GM19395 (cell line): ENCODE measurements at regions not wholly inside any gene's neighbourhood (a gene's known extent, or its start where the extent isn't known, plus 50 kb on each side); places are given as distances from the start of the nearest gene placed in this dataset.

Source experiments
- ATAC-seq: cut with Tn5 transposase; IDR thresholded peaks from one replicate; pipeline ENCODE4 v1.9.1; 2021; ENCODE audit warnings: mild to moderate bottlenecking, moderate library complexity; ENCODE audit not compliant: unreplicated experiment

GRCh38 chr10:21264271-21264670 is 261.2 kb downstream of the SKIDA1 start:
- ATAC-seq: no peak

- no peak for ATAC-seq
Measured at GRCh38 chr10:21263839-21264238, 261.6 kb downstream of the SKIDA1 start.

- ATAC-seq: no peak
Measured at GRCh38 chr10:21263263-21263803, 262.1 kb downstream of the SKIDA1 start.

GRCh38 chr10:21261842-21262294 is 263.6 kb downstream of the SKIDA1 start:
- ATAC-seq: no peak

GRCh38 chr10:21260506-21261149 is 264.9 kb downstream of the SKIDA1 start:
- no peak for ATAC-seq

- no peak for ATAC-seq
Measured at GRCh38 chr10:21260066-21260465, 265.4 kb downstream of the SKIDA1 start.

GRCh38 chr10:21257919-21258318 is 267.6 kb downstream of the SKIDA1 start:
- ATAC-seq: no peak

GRCh38 chr10:21257191-21257590 is 268.3 kb downstream of the SKIDA1 start:
- ATAC-seq: no peak

GRCh38 chr10:21249435-21249834 is 276.0 kb downstream of the SKIDA1 start:
- no peak for ATAC-seq

GRCh38 chr10:21247592-21247991 is 277.9 kb downstream of the SKIDA1 start:
- ATAC-seq: no peak

GRCh38 chr10:21246178-21246577 is 279.3 kb downstream of the SKIDA1 start:
- no peak for ATAC-seq

GRCh38 chr10:21243748-21244257 is 281.7 kb downstream of the SKIDA1 start:
- no peak for ATAC-seq

- no peak for ATAC-seq
Measured at GRCh38 chr10:21242915-21243314, 282.6 kb downstream of the SKIDA1 start.

- ATAC-seq: no peak
Measured at GRCh38 chr10:21238717-21239116, 286.8 kb downstream of the SKIDA1 start.

- ATAC-seq: no peak
Measured at GRCh38 chr10:21238044-21238443, 287.4 kb downstream of the SKIDA1 start.

GRCh38 chr10:21234761-21235160 is 290.7 kb downstream of the SKIDA1 start:
- no peak for ATAC-seq

GRCh38 chr10:21230219-21230618 is 295.3 kb downstream of the SKIDA1 start:
- ATAC-seq: no peak

- ATAC-seq: no peak
Measured at GRCh38 chr10:21217748-21218367, 307.6 kb downstream of the SKIDA1 start.

- ATAC-seq: no peak
Measured at GRCh38 chr10:21217107-21217506, 308.4 kb downstream of the SKIDA1 start.

GRCh38 chr10:21214329-21214728 is 311.2 kb downstream of the SKIDA1 start:
- ATAC-seq: no peak

GRCh38 chr10:21213381-21213780 is 312.1 kb downstream of the SKIDA1 start:
- no peak for ATAC-seq

- no peak for ATAC-seq
Measured at GRCh38 chr10:21212912-21213311, 312.6 kb downstream of the SKIDA1 start.
